OCI-LY7 (cell line): ENCODE measurements at regions not wholly inside any gene's neighbourhood (a gene's known extent, or its start where the extent isn't known, plus 50 kb on each side); places are given as distances from the start of the nearest gene placed in this dataset.
A peak's percentile ranks its signal among the peaks of the same experiment; 100 is the strongest.
"Not testable (repeated sequence)": the region's sequence is repeated elsewhere in the genome, so short reads cannot be mapped to it uniquely, and the experiment has no call there.

ENCODE experiments used
- BruUV-seq: library from RNA; stranded (reverse); fragments of 400-500 nt; replicated peaks from 2 replicates; lab custom pipeline; 2021; lab: Mats Ljungman, UMichigan
- CTCF ChIA-PET: fragments of 300-600 bp; sonication (Branson Sonifier 250); formaldehyde crosslinking; loops from one replicate; lab custom pipeline; 2022; ENCODE audit warnings: antibody characterized with exemption; ENCODE audit not compliant: unreplicated experiment; lab: Charles Lee
- POLR2A ChIA-PET: fragments of 300-600 bp; sonication (Branson Sonifier 250); formaldehyde crosslinking; loops from one replicate; lab custom pipeline; 2022; ENCODE audit warnings: antibody characterized with exemption; lab: Charles Lee
- DNase-seq: peaks from one replicate; pipeline ENCODE4 v3.0.0-alpha.2; 2015; ENCODE audit warnings: low spot score
- H2AFZ ChIP-seq: fragments of 200-600 bp; sonication (generic), shearing (Covaris generic); 2 replicates; pipeline ENCODE4 v1.6.1; 2014; ENCODE audit warnings: mild to moderate bottlenecking, antibody characterized with exemption, low read length, moderate library complexity
- H3K27ac ChIP-seq: fragments of 200-600 bp; sonication (generic); 2 replicates; pipeline ENCODE4 v1.5.1; 2014; ENCODE audit warnings: mixed run types, low read depth, mild to moderate bottlenecking, moderate library complexity, low read length, inconsistent platforms; ENCODE audit not compliant: poor library complexity, severe bottlenecking
- H3K36me3 ChIP-seq: fragments of 200-600 bp; sonication (generic); 2 replicates; pipeline ENCODE4 v1.6.1; 2014; ENCODE audit warnings: mild to moderate bottlenecking, antibody characterized with exemption, low read length, moderate library complexity, mixed read lengths; ENCODE audit not compliant: insufficient read depth
- H3K4me1 ChIP-seq: fragments of 200-600 bp; sonication (generic); 2 replicates; pipeline ENCODE4 v1.5.1; 2014; ENCODE audit warnings: mild to moderate bottlenecking, low read length; ENCODE audit not compliant: insufficient read depth, poor library complexity, severe bottlenecking
- H3K4me2 ChIP-seq: fragments of 200-600 bp; sonication (generic); 2 replicates; pipeline ENCODE4 v1.6.1; 2014; ENCODE audit warnings: mild to moderate bottlenecking, low read length
- H3K4me3 ChIP-seq: fragments of 200-600 bp; sonication (generic); 2 replicates; pipeline ENCODE4 v1.5.1; 2014; ENCODE audit warnings: mild to moderate bottlenecking, low read depth, low read length; ENCODE audit not compliant: poor library complexity, severe bottlenecking
- H3K79me2 ChIP-seq: fragments of 200-600 bp; sonication (generic); 2 replicates; pipeline ENCODE4 v1.6.1; 2016; ENCODE audit warnings: low read depth, mild to moderate bottlenecking, low read length, moderate library complexity, mixed read lengths; ENCODE audit not compliant: insufficient read depth
- H3K9me2 ChIP-seq: fragments of 200-600 bp; sonication (generic); 2 replicates; pipeline ENCODE4 v1.6.1; 2016; ENCODE audit warnings: mild to moderate bottlenecking, low read length, mixed read lengths; ENCODE audit not compliant: insufficient read depth
- H3K9me3 ChIP-seq: fragments of 200-600 bp; sonication (generic); 2 replicates; pipeline ENCODE4 v1.6.1; 2014; ENCODE audit warnings: mild to moderate bottlenecking, mixed run types, low read length, mixed read lengths
- H4K20me1 ChIP-seq: fragments of 200-600 bp; sonication (generic); 2 replicates; pipeline ENCODE4 v1.6.1; 2014; ENCODE audit warnings: mild to moderate bottlenecking, antibody characterized with exemption, low read length, moderate library complexity, mixed read lengths; ENCODE audit not compliant: insufficient read depth
- EZH2phosphoT487 ChIP-seq: fragments of 200-600 bp; sonication (generic); IDR thresholded peaks from 2 replicates; pipeline ENCODE4 v1.6.1; 2018; ENCODE audit warnings: low read depth, borderline replicate concordance, mild to moderate bottlenecking, mixed run types, antibody characterized with exemption, low read length, moderate library complexity, mixed read lengths
- intact Hi-C: fragments of 100-400 bp; cut with micrococcal nuclease; formaldehyde crosslinking; loops from one replicate; pipeline ENCODE4 v1.10.0; 2022; ENCODE audit not compliant: unreplicated experiment
- TF ChIP-seq, protein P1 (sequence below): fragments of 200-600 bp; sonication (generic); conservative IDR thresholded peaks from 2 replicates; pipeline ENCODE4 v1.5.1; 2014; ENCODE audit warnings: mild to moderate bottlenecking, antibody characterized with exemption, low read length, moderate library complexity, mixed read lengths

DNA sequence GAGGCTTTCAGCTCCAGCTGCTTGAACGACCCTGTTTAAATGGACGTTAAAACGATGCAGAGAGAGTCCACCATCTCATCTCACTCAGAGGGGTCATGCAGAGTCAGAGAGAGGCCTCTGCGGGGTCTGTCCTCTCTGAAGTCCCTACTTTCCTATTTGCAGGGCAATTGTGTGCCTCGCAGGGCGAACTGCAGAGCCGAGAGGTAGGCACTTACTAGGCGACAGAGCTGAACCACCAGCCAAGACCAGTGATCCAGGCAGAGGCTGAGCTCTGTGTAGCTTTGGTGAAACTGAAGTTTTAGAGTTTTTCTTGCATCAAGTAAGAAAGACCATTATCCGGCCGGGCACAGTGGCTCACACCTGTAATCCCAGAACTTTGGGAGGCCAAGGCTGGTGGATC, 64.1 kb upstream of the CUX1 start:
- Histone ChIP-seq H2AFZ (no peak overlapping the region), H3K79me2 (no peaks in the 10 kb centered on the region), H4K20me1 (no peaks in the 10 kb centered on the region), H3K9me3 (no peaks in the 10 kb centered on the region), H3K27ac (no peak overlapping the region), H3K4me2 (no peak overlapping the region), H3K36me3 (no peaks in the 10 kb centered on the region), H3K4me1 (peaks cover 17% of the 10 kb centered on the region), H3K4me3 (no peak overlapping the region), H3K9me2 (no peaks in the 10 kb centered on the region)
- CTCF ChIA-PET, result no interaction called here
- POLR2A ChIA-PET, result interaction anchor here (1.0 to 1.3 kb wide), 2 partner anchors 9 to 10 kb away, joined by 3 to 6 read pairs; no protein-coding TSS in a partner anchor
- no TSS peak for BruUV-seq
- no peak for TF ChIP-seq EZH2phosphoT487
- TF ChIP-seq, protein P1, sequence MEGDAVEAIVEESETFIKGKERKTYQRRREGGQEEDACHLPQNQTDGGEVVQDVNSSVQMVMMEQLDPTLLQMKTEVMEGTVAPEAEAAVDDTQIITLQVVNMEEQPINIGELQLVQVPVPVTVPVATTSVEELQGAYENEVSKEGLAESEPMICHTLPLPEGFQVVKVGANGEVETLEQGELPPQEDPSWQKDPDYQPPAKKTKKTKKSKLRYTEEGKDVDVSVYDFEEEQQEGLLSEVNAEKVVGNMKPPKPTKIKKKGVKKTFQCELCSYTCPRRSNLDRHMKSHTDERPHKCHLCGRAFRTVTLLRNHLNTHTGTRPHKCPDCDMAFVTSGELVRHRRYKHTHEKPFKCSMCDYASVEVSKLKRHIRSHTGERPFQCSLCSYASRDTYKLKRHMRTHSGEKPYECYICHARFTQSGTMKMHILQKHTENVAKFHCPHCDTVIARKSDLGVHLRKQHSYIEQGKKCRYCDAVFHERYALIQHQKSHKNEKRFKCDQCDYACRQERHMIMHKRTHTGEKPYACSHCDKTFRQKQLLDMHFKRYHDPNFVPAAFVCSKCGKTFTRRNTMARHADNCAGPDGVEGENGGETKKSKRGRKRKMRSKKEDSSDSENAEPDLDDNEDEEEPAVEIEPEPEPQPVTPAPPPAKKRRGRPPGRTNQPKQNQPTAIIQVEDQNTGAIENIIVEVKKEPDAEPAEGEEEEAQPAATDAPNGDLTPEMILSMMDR, result no peak
- DNase-seq, result no peak
- intact Hi-C loops, result no loop called here

DNA sequence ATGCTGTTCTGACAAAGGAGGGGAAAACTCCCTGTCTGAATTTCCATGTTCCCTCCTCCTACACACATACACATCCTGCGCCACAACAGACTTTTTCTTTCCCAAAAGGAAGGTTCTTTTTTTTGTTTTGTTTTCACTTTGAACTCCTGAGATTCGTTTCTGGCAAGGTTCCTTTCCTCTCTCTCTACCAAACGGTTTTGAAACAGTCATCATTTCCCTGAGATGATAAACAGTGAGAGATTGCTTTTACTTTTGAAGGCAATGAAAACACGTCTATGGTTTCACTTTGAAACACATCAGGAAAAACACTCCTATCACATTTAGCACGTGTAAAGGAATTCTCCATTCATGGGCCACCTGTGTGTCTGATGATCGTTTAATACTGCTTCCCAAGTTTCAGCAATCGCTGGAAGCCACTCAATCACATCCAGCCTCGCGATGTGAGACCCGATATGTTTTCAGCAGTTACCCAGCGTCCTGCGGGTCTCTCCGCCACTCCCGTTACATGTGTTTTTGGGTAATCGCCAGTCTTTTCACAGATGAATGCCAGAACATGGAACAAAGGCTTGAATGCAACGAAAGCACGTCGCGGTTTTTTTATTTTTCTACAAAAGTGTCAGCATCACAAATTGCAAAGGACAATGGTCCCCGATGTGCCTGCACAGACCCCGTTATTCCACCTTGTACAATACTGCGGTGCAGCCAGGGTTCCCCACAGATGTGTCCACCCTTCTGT, 62.8 kb upstream of the CUX1 start:
- peaks cover 17% of the 10 kb centered on the region for H3K4me1 ChIP-seq
- CTCF ChIA-PET, result no interaction called here
- peak overlapping the region; percentile 59 for H3K4me3 ChIP-seq
- no TSS peak for BruUV-seq
- H3K9me3 ChIP-seq, result no peaks in the 10 kb centered on the region
- H3K36me3 ChIP-seq, result no peaks in the 10 kb centered on the region
- peak overlapping the region; percentile 88 for H2AFZ ChIP-seq
- no peaks in the 10 kb centered on the region for H4K20me1 ChIP-seq
- H3K9me2 ChIP-seq, result no peaks in the 10 kb centered on the region
- POLR2A ChIA-PET, result no interaction called here
- H3K27ac ChIP-seq, result peak overlapping the region; percentile 0
- H3K79me2 ChIP-seq, result no peaks in the 10 kb centered on the region
- intact Hi-C loops, result no loop called here
- no peak for DNase-seq
- H3K4me2 ChIP-seq, result peak overlapping the region; percentile 63
- TF ChIP-seq, protein P1, result no peak
- TF ChIP-seq EZH2phosphoT487, result no peak

- intact Hi-C loops, result no loop called here
- Histone ChIP-seq H3K4me3 (no peak overlapping the region), H4K20me1 (no peaks in the 10 kb centered on the region), H2AFZ (no peak overlapping the region), H3K79me2 (no peaks in the 10 kb centered on the region), H3K4me2 (no peak overlapping the region), H3K36me3 (no peaks in the 10 kb centered on the region), H3K4me1 (peaks cover 17% of the 10 kb centered on the region), H3K9me3 (no peaks in the 10 kb centered on the region), H3K27ac (no peak overlapping the region), H3K9me2 (no peaks in the 10 kb centered on the region)
- ChIA-PET POLR2A (no interaction called here), CTCF (no interaction called here)
- TF ChIP-seq, protein P1, result no peak
- no peak for TF ChIP-seq EZH2phosphoT487
- BruUV-seq, result no TSS peak
- DNase-seq, result no peak
Measured at GRCh38 chr7:101757879-101758278, 59.5 kb upstream of the CUX1 start.

DNA sequence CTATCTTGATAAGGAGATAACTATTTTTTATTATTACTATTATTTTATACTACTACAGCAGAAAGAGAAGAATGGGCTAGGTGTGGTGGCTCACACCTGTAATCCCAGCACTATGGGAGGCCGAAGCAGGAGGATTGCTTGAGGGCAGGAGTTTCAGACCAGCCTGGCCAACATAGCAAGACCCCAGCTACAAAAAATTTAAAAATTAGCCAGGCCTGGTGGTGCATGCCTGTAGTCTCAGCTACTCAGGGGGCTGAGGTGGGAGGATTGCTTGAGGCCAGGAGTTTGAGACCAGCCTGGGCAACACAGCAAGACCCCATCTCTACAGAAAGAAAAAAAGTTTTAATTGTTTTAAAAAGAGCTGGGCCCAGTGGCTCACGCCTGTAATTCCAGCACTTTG, 58.9 kb upstream of the CUX1 start:
- BruUV-seq, H4K20me1 ChIP-seq, H3K27ac ChIP-seq, H3K4me2 ChIP-seq, H3K36me3 ChIP-seq, H3K4me3 ChIP-seq, H2AFZ ChIP-seq, DNase-seq, H3K79me2 ChIP-seq, H3K9me3 ChIP-seq, H3K9me2 ChIP-seq, intact Hi-C loops, CTCF ChIA-PET: not testable (repeated sequence)
- H3K4me1 ChIP-seq, result peaks cover 17% of the 10 kb centered on the region
- POLR2A ChIA-PET, result interaction anchor here (0.6 kb wide), 1 partner anchor 47 kb away, joined by 3 read pairs; no protein-coding TSS in a partner anchor
